ENCODE measurements at regions not wholly inside any gene's neighbourhood (a gene's known extent, or its start where the extent isn't known, plus 50 kb on each side); places are given as distances from the start of the nearest gene placed in this dataset.
"Not testable (repeated sequence)": the region's sequence is repeated elsewhere in the genome, so short reads cannot be mapped to it uniquely, and the experiment has no call there.

GRCh38 chr21:28003627-28004026, 989.0 kb downstream of the LTN1 start:
- not testable (repeated sequence) for TF ChIP-seq EZH2phosphoT487 (IDR thresholded peaks at IDR 0.05; ENCODE audit: insufficient read depth, low read depth); EZH2 (IDR thresholded peaks at IDR 0.05; ENCODE audit: insufficient read depth, poor library complexity, severe bottlenecking)

All from GM23248 (cell line).